ENCODE measurements at regions not wholly inside any gene's neighbourhood (a gene's known extent, or its start where the extent isn't known, plus 50 kb on each side); places are given as distances from the start of the nearest gene placed in this dataset.

DNA sequence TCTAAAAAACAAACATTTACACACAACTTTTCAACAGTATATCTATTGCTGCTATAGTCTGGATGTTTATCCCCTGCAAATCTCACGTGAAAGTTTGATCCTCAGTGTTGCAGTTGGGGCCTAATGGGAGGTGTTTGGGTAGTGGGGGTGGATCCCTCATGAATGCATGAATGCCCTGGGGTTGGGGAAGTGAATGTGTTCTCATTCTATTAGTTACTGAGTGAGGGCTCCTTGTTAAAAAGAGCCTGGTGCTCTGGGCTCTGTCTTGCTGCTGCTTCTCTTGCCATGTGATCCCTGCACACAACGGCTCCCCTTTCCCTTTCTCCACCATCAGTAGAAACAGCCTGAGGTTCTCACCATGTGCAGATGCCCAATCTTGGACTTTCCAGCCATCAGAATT lies 242.7 kb upstream of the HTR2A start:
- no peak for TF ChIP-seq ZNF768 (tag by site-specific recombination; IDR thresholded peaks at IDR 0.05)
- TF ChIP-seq RBAK (tag by site-specific recombination; IDR thresholded peaks at IDR 0.05), result no peak
- TF ChIP-seq ZNF19 (tag by site-specific recombination; IDR thresholded peaks at IDR 0.05; ENCODE audit: low read depth), result no peak
- TF ChIP-seq, protein P1, sequence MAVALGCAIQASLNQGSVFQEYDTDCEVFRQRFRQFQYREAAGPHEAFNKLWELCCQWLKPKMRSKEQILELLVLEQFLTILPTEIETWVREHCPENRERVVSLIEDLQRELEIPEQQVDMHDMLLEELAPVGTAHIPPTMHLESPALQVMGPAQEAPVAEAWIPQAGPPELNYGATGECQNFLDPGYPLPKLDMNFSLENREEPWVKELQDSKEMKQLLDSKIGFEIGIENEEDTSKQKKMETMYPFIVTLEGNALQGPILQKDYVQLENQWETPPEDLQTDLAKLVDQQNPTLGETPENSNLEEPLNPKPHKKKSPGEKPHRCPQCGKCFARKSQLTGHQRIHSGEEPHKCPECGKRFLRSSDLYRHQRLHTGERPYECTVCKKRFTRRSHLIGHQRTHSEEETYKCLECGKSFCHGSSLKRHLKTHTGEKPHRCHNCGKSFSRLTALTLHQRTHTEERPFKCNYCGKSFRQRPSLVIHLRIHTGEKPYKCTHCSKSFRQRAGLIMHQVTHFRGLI (tag by site-specific recombination; IDR thresholded peaks at IDR 0.05), result no peak
- TF ChIP-seq KLF16 (tag by site-specific recombination; IDR thresholded peaks at IDR 0.05), result no peak
- no peak for TF ChIP-seq ZNF112 (tag by site-specific recombination; IDR thresholded peaks at IDR 0.05)
- TF ChIP-seq ZNF16 (tag by site-specific recombination; IDR thresholded peaks at IDR 0.05; ENCODE audit: low read depth), result no peak
- no peak for TF ChIP-seq ZNF654 (tag by site-specific recombination; IDR thresholded peaks at IDR 0.05; ENCODE audit: low read depth)
- TF ChIP-seq, protein P2, sequence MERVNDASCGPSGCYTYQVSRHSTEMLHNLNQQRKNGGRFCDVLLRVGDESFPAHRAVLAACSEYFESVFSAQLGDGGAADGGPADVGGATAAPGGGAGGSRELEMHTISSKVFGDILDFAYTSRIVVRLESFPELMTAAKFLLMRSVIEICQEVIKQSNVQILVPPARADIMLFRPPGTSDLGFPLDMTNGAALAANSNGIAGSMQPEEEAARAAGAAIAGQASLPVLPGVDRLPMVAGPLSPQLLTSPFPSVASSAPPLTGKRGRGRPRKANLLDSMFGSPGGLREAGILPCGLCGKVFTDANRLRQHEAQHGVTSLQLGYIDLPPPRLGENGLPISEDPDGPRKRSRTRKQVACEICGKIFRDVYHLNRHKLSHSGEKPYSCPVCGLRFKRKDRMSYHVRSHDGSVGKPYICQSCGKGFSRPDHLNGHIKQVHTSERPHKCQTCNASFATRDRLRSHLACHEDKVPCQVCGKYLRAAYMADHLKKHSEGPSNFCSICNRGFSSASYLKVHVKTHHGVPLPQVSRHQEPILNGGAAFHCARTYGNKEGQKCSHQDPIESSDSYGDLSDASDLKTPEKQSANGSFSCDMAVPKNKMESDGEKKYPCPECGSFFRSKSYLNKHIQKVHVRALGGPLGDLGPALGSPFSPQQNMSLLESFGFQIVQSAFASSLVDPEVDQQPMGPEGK (tag by site-specific recombination; IDR thresholded peaks at IDR 0.05), result no peak
- no peak for TF ChIP-seq ZNF37A (tag by site-specific recombination; IDR thresholded peaks at IDR 0.05)
- TF ChIP-seq BCL11B (tag by site-specific recombination; IDR thresholded peaks at IDR 0.05; ENCODE audit: low read depth), result no peak
- TF ChIP-seq ZNF274 (IDR thresholded peaks at IDR 0.05; ENCODE audit: low read length), result no peak
- TF ChIP-seq ZNF274 (tag by site-specific recombination; IDR thresholded peaks at IDR 0.05; ENCODE audit: borderline replicate concordance), result no peak
- CTCF ChIA-PET, result interaction anchor here (0.6 kb wide), 1 partner anchor 514 kb away, joined by 4 read pairs; no protein-coding TSS in a partner anchor
- no peaks in the 10 kb centered on the region for H3K36me3 ChIP-seq (ENCODE audit: control insufficient read depth in 2 of 2, insufficient read depth in 1 of 2, low read length in 2 of 2)
- H3K4me3 ChIP-seq (ENCODE audit: low read depth, low read length), result no peak overlapping the region
- no peaks in the 10 kb centered on the region for H3K4me1 ChIP-seq (ENCODE audit: control insufficient read depth, insufficient read depth, low read length)
- H3K27ac ChIP-seq (ENCODE audit: extremely low read depth, low read depth, low read length), result no peak overlapping the region
- H3K9me3 ChIP-seq (ENCODE audit: control insufficient read depth, insufficient read depth, low read depth, low read length), result no peaks in the 10 kb centered on the region
- POLR2A ChIA-PET, result no interaction called here

DNA sequence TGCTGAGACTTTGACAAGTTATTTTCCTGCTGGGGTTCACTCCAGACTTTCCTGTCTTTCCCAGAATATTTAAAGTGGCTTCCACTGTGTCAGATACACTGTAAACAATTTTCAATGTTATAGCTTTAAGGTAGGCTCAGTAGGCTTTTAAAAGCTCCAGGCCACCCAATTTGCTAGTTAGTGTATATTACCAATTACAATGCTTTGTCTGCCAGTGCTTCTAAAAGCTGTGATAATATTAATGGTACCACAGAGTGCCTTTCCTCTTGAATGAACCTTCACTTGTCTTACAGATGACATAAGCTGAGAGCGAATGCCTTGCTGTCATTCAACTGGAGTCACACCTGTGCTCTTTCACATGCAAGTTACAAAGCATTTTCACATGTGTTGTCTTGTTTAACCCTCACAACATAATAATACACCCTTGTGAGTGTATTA lies 239.7 kb upstream of the HTR2A start:
- Histone ChIP-seq H3K4me3 (ENCODE audit: low read depth, low read length) (no peak overlapping the region), H3K9me3 (ENCODE audit: control insufficient read depth, insufficient read depth, low read depth, low read length) (no peaks in the 10 kb centered on the region), H3K4me1 (ENCODE audit: control insufficient read depth, insufficient read depth, low read length) (no peaks in the 10 kb centered on the region), H3K36me3 (ENCODE audit: control insufficient read depth in 2 of 2, insufficient read depth in 1 of 2, low read length in 2 of 2) (no peaks in the 10 kb centered on the region), H3K27ac (ENCODE audit: extremely low read depth, low read depth, low read length) (no peak overlapping the region)
- no peak for TF ChIP-seq OVOL3 (tag by site-specific recombination; IDR thresholded peaks at IDR 0.05)
- TF ChIP-seq GFI1B (tag by site-specific recombination; IDR thresholded peaks at IDR 0.05), result no peak
- no peak for TF ChIP-seq PRDM1 (tag by site-specific recombination; IDR thresholded peaks at IDR 0.05)
- no peak for TF ChIP-seq ZNF830 (tag by site-specific recombination; IDR thresholded peaks at IDR 0.05; ENCODE audit: low read depth)
- POLR2A ChIA-PET, result no interaction called here
- CTCF ChIA-PET, result no interaction called here

DNA sequence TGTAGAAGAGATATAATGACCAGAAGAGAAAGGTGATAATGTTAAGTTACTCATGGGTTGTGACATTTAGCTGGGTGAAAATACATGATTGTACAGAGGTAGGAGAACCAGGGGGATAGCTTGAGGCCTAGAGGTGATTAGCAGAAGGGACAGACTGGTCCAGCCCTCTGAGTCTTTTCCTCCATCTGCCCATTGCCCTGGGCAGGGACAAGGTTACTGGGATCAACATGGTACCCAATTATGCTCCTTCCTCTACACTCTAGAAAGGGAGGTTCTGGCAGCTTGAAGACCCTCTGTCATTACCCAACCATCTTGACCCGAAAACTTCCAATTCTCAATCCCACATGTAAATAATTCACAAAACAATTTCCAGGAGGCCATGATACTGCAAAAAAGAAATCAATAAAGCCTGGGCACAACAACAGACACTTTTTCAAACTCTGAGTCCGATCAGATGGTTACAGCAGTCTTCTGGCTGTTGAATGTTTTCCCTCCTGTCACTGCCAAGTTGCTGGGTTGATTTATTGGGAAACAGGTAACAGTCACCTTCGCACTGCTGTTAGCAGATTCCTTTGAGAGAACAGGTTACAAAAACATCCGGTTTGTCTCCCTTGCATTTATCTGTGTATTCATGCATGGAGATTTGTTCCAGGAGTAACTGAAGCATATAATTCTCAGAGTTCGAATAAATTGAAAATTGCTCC lies 239.1 kb upstream of the HTR2A start:
- H3K36me3 ChIP-seq (ENCODE audit: control insufficient read depth in 2 of 2, insufficient read depth in 1 of 2, low read length in 2 of 2), result no peaks in the 10 kb centered on the region
- ChIA-PET POLR2A (no interaction called here), CTCF (no interaction called here)
- no peaks in the 10 kb centered on the region for H3K9me3 ChIP-seq (ENCODE audit: control insufficient read depth, insufficient read depth, low read depth, low read length)
- no peak overlapping the region for H3K27ac ChIP-seq (ENCODE audit: extremely low read depth, low read depth, low read length)
- no peaks in the 10 kb centered on the region for H3K4me1 ChIP-seq (ENCODE audit: control insufficient read depth, insufficient read depth, low read length)
- no peak overlapping the region for H3K4me3 ChIP-seq (ENCODE audit: low read depth, low read length)
- TF ChIP-seq, protein P3, sequence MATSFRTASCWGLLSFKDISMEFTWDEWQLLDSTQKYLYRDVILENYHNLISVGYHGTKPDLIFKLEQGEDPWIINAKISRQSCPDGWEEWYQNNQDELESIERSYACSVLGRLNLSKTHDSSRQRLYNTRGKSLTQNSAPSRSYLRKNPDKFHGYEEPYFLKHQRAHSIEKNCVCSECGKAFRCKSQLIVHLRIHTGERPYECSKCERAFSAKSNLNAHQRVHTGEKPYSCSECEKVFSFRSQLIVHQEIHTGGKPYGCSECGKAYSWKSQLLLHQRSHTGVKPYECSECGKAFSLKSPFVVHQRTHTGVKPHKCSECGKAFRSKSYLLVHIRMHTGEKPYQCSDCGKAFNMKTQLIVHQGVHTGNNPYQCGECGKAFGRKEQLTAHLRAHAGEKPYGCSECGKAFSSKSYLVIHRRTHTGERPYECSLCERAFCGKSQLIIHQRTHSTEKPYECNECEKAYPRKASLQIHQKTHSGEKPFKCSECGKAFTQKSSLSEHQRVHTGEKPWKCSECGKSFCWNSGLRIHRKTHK (tag by site-specific recombination; IDR thresholded peaks at IDR 0.05), result no peak
- TF ChIP-seq ZNF169 (tag by site-specific recombination; IDR thresholded peaks at IDR 0.05) (no peak), RBAK (tag by site-specific recombination; IDR thresholded peaks at IDR 0.05) (no peak), SETDB1 (IDR thresholded peaks at IDR 0.05; ENCODE audit: insufficient read length, low read length) (no peak), ZNF133 (tag by site-specific recombination; IDR thresholded peaks at IDR 0.05) (no peak), ZFP3 (tag by site-specific recombination; IDR thresholded peaks at IDR 0.05; ENCODE audit: low read depth) (no peak), OVOL3 (tag by site-specific recombination; IDR thresholded peaks at IDR 0.05) (no peak), KLF7 (tag by site-specific recombination; IDR thresholded peaks at IDR 0.05; ENCODE audit: borderline replicate concordance) (no peak), GLIS1 (tag by site-specific recombination; IDR thresholded peaks at IDR 0.05) (no peak)
- TF ChIP-seq, protein P4, sequence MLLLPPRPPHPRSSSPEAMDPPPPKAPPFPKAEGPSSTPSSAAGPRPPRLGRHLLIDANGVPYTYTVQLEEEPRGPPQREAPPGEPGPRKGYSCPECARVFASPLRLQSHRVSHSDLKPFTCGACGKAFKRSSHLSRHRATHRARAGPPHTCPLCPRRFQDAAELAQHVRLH (tag by site-specific recombination; IDR thresholded peaks at IDR 0.05), result no peak
- TF ChIP-seq, protein P5, sequence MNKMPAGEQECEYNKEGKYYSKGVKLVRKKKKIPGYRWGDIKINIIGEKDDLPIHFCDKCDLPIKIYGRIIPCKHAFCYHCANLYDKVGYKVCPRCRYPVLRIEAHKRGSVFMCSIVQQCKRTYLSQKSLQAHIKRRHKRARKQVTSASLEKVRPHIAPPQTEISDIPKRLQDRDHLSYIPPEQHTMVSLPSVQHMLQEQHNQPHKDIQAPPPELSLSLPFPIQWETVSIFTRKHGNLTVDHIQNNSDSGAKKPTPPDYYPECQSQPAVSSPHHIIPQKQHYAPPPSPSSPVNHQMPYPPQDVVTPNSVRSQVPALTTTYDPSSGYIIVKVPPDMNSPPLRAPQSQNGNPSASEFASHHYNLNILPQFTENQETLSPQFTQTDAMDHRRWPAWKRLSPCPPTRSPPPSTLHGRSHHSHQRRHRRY (tag by site-specific recombination; IDR thresholded peaks at IDR 0.05), result no peak
